ENCODE measurements at regions not wholly inside any gene's neighbourhood (a gene's known extent, or its start where the extent isn't known, plus 50 kb on each side); places are given as distances from the start of the nearest gene placed in this dataset.

DNA sequence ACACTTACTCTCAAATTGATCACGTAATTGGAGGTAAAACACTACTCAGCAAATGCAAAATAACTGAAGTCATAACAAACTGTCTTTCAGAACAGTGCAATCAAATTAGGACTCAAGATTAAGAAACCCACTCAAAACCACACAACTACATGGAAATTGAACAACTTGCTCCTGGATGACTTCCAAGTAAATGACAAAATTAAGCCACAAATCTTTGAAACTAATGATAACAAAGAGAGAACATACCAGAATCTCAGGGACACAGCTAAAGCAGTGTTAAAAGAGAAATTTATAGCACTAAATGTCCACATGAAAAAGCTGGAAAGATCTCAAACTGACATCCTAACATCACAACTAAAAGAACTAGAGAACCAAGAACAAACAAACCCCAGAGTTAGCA lies 540.5 kb upstream of the CDH18 start:
- TF ChIP-seq, protein P1, sequence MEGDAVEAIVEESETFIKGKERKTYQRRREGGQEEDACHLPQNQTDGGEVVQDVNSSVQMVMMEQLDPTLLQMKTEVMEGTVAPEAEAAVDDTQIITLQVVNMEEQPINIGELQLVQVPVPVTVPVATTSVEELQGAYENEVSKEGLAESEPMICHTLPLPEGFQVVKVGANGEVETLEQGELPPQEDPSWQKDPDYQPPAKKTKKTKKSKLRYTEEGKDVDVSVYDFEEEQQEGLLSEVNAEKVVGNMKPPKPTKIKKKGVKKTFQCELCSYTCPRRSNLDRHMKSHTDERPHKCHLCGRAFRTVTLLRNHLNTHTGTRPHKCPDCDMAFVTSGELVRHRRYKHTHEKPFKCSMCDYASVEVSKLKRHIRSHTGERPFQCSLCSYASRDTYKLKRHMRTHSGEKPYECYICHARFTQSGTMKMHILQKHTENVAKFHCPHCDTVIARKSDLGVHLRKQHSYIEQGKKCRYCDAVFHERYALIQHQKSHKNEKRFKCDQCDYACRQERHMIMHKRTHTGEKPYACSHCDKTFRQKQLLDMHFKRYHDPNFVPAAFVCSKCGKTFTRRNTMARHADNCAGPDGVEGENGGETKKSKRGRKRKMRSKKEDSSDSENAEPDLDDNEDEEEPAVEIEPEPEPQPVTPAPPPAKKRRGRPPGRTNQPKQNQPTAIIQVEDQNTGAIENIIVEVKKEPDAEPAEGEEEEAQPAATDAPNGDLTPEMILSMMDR (IDR thresholded peaks at IDR 0.05): no peak
- TF ChIP-seq EP300 (IDR thresholded peaks at IDR 0.05) (no peak), POLR2A (IDR thresholded peaks at IDR 0.05) (no peak)
